ENCODE measurements at regions not wholly inside any gene's neighbourhood (a gene's known extent, or its start where the extent isn't known, plus 50 kb on each side); places are given as distances from the start of the nearest gene placed in this dataset.

GRCh38 chr13:99854366-99854765 is 117.2 kb downstream of the ZIC5 start:
- TF ChIP-seq CTCF (IDR thresholded peaks at IDR 0.05; ENCODE audit: low read depth, low read length, poor library complexity, severe bottlenecking), result no peak
- TF ChIP-seq EZH2phosphoT487 (IDR thresholded peaks at IDR 0.05; ENCODE audit: borderline replicate concordance, low read length), result no peak
